Ishikawa (cell line): ENCODE measurements at regions not wholly inside any gene's neighbourhood (a gene's known extent, or its start where the extent isn't known, plus 50 kb on each side); places are given as distances from the start of the nearest gene placed in this dataset.

ENCODE experiments used
- EGR1 ChIP-seq: IDR thresholded peaks from 2 replicates; pipeline ENCODE4 v1.6.1; 2012
- TAF1 ChIP-seq: IDR thresholded peaks from 2 replicates; pipeline ENCODE4 v1.6.1; 2012; ENCODE audit warnings: low read depth, mild to moderate bottlenecking
- YY1 ChIP-seq: IDR thresholded peaks from 2 replicates; pipeline ENCODE4 v1.6.1; 2012; ENCODE audit warnings: low read depth
- ZBTB7A ChIP-seq: IDR thresholded peaks from 2 replicates; pipeline ENCODE4 v1.6.1; 2012; ENCODE audit warnings: low read depth
- TF ChIP-seq, protein P1 (sequence below): IDR thresholded peaks from 2 replicates; pipeline ENCODE4 v1.6.1; 2012; ENCODE audit warnings: low read depth, mild to moderate bottlenecking
- TF ChIP-seq, protein P2 (sequence below): IDR thresholded peaks from 2 replicates; pipeline ENCODE4 v1.6.1; 2012

DNA sequence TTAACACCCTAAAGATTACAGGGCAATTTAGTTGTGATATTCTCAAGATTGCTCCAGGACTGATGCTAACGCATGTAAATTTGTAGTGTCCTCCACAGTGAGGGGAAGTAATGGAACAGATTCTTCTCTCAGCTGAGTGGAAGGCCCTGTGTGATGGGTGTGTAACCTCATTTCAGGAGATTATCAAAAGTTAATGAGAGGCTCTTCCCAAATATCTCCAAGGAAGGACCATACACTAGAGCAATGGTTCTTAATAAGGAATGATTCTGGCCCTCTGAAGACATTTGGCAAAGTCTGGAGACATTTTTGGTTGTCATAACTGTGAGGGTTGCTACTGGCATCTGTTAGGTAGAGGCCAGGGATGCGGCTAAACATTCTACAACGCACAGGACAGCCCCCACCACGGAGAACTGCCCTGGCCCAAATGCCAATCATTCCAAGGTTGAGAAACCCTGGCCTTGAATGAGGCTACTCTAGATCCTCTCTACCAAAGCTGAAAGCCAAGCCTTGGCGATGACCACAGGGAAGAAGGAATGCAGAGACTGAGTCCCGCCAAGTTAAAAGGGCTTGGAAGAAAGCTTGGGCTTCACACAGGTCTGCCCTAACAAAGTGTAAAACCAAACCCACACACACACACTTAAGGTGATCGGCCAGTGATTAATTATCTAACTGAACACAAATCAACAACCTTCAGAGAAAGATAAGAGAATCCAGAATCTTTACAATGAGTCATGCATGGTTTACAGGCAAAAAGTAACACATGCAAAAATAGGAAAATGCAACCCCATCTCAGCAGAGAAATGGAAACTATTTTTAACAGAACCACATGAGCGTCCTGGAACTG is 135.8 kb downstream of the SYF2 start:
- TF ChIP-seq TAF1 (no peak), YY1 (no peak), ZBTB7A (no peak), EGR1 (no peak)
- TF ChIP-seq, protein P1, sequence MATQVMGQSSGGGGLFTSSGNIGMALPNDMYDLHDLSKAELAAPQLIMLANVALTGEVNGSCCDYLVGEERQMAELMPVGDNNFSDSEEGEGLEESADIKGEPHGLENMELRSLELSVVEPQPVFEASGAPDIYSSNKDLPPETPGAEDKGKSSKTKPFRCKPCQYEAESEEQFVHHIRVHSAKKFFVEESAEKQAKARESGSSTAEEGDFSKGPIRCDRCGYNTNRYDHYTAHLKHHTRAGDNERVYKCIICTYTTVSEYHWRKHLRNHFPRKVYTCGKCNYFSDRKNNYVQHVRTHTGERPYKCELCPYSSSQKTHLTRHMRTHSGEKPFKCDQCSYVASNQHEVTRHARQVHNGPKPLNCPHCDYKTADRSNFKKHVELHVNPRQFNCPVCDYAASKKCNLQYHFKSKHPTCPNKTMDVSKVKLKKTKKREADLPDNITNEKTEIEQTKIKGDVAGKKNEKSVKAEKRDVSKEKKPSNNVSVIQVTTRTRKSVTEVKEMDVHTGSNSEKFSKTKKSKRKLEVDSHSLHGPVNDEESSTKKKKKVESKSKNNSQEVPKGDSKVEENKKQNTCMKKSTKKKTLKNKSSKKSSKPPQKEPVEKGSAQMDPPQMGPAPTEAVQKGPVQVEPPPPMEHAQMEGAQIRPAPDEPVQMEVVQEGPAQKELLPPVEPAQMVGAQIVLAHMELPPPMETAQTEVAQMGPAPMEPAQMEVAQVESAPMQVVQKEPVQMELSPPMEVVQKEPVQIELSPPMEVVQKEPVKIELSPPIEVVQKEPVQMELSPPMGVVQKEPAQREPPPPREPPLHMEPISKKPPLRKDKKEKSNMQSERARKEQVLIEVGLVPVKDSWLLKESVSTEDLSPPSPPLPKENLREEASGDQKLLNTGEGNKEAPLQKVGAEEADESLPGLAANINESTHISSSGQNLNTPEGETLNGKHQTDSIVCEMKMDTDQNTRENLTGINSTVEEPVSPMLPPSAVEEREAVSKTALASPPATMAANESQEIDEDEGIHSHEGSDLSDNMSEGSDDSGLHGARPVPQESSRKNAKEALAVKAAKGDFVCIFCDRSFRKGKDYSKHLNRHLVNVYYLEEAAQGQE: no peak
- TF ChIP-seq, protein P2, sequence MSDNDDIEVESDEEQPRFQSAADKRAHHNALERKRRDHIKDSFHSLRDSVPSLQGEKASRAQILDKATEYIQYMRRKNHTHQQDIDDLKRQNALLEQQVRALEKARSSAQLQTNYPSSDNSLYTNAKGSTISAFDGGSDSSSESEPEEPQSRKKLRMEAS: no peak
